DND-41 (cell line): ENCODE measurements at regions not wholly inside any gene's neighbourhood (a gene's known extent, or its start where the extent isn't known, plus 50 kb on each side); places are given as distances from the start of the nearest gene placed in this dataset.

Experiments
- CTCF ChIP-seq: IDR thresholded peaks from 2 replicates; pipeline ENCODE4 v1.5.1; 2012; ENCODE audit warnings: borderline replicate concordance, low read length, moderate library complexity, mild to moderate bottlenecking; ENCODE audit not compliant: poor library complexity, severe bottlenecking; ENCODE audit errors: extremely low read depth
- EZH2 ChIP-seq: IDR thresholded peaks from 3 replicates; pipeline ENCODE4 v1.6.1; 2012; ENCODE audit warnings: borderline replicate concordance, low read depth, mild to moderate bottlenecking, moderate library complexity, low read length, inconsistent platforms; ENCODE audit not compliant: severe bottlenecking

GRCh38 chr14:61621444-61621843 is 73.9 kb upstream of the HIF1A start:
- TF ChIP-seq CTCF (no peak), EZH2 (no peak)
